Endothelial cell of umbilical vein (primary cell): ENCODE measurements at regions not wholly inside any gene's neighbourhood (a gene's known extent, or its start where the extent isn't known, plus 50 kb on each side); places are given as distances from the start of the nearest gene placed in this dataset.

Source experiments
- BruUV-seq: library from RNA; stranded (reverse); fragments of 400-500 nt; replicated peaks from 2 replicates; lab custom pipeline; 2021; lab: Mats Ljungman, UMichigan
- CTCF ChIA-PET: fragments of 300-600, 350-600 bp; sonication (Branson Sonifier 250); formaldehyde crosslinking; loops from one replicate; lab custom pipeline; 2021; ENCODE audit warnings: antibody characterized with exemption, inconsistent platforms; lab: Charles Lee
- POLR2A ChIA-PET: fragments of 300-600, 350-600 bp; sonication (Branson Sonifier 250); formaldehyde crosslinking; loops from one replicate; lab custom pipeline; 2021; ENCODE audit warnings: antibody characterized with exemption, inconsistent platforms; lab: Charles Lee
- DNase-seq: peaks from one replicate; pipeline ENCODE4 v3.0.0-alpha.2; 2011; ENCODE audit warnings: low read depth, low spot score
- FAIRE-seq: peaks from 2 replicates; lab custom pipeline; 2011; peaks lifted over from hg19 to GRCh38; lab: Jason Lieb, UNC
- H2AFZ ChIP-seq: 2 replicates; pipeline ENCODE4 v1.6.0; 2012; ENCODE audit warnings: low read depth, low read length, control low read depth, inconsistent platforms
- H3K27ac ChIP-seq: 2 replicates; pipeline ENCODE4 v1.5.1; 2011; ENCODE audit warnings: low read depth, mild to moderate bottlenecking, control low read depth, low read length, moderate library complexity; ENCODE audit not compliant: insufficient read depth
- H3K27me3 ChIP-seq, 2 experiments: 2 replicates each; pipeline versions ENCODE4 v1.6.0 to v1.6.1; 2011; ENCODE audit warnings: low read length in 2 of 2, mixed read lengths in 1 of 2; ENCODE audit not compliant: control insufficient read depth in 2 of 2, insufficient read depth in 2 of 2
- H3K36me3 ChIP-seq, 2 experiments: 2 replicates in 1 of 2; 3 replicates in 1 of 2; pipeline ENCODE4 v1.5.1; 2011; ENCODE audit warnings: low read length in 2 of 2, mild to moderate bottlenecking in 1 of 2, moderate library complexity in 1 of 2; ENCODE audit not compliant: control insufficient read depth in 2 of 2, insufficient read depth in 2 of 2; ENCODE audit errors: extremely low read depth in 1 of 2
- H3K4me1 ChIP-seq: 3 replicates; pipeline ENCODE4 v1.5.1; 2011; ENCODE audit warnings: mild to moderate bottlenecking, low read length; ENCODE audit not compliant: control insufficient read depth, insufficient read depth; ENCODE audit errors: extremely low read depth
- H3K4me2 ChIP-seq: 2 replicates; pipeline ENCODE4 v1.6.1; 2011; ENCODE audit warnings: low read length, control low read depth, mixed read lengths; ENCODE audit not compliant: insufficient read depth
- H3K4me3 ChIP-seq, 3 experiments: fragments of 200-600 bp in 1 of 3; sonication (generic), shearing (Covaris generic) in 1 of 3; replicated peaks in 1 of 3; 2 replicates each; pipeline ENCODE4 v1.5.1; 2011 to 2016; ENCODE audit warnings: control low read depth in 3 of 3, low read length in 3 of 3, mild to moderate bottlenecking in 2 of 3, inconsistent platforms in 1 of 3, low read depth in 1 of 3, moderate library complexity in 1 of 3; ENCODE audit not compliant: insufficient read depth in 1 of 3
- H3K79me2 ChIP-seq: 2 replicates; pipeline ENCODE4 v1.6.0; 2012; ENCODE audit warnings: low read length, inconsistent platforms; ENCODE audit not compliant: control insufficient read depth, insufficient read depth
- H3K9ac ChIP-seq: replicated peaks from 2 replicates; pipeline ENCODE3; 2011; ENCODE audit warnings: low read length, control low read depth; ENCODE audit not compliant: insufficient read depth; ENCODE audit errors: extremely low read depth
- H3K9me1 ChIP-seq: replicated peaks from 3 replicates; pipeline ENCODE4 v1.6.0; 2011; ENCODE audit warnings: mild to moderate bottlenecking, low read length; ENCODE audit not compliant: control insufficient read depth, insufficient read depth; ENCODE audit errors: extremely low read depth
- H3K9me3 ChIP-seq: replicated peaks from 2 replicates; pipeline ENCODE4 v1.5.1; 2012; ENCODE audit warnings: low read length, inconsistent platforms; ENCODE audit not compliant: control insufficient read depth, insufficient read depth
- H4K20me1 ChIP-seq: replicated peaks from 2 replicates; pipeline ENCODE3; 2011; ENCODE audit warnings: mild to moderate bottlenecking, low read length; ENCODE audit not compliant: control insufficient read depth, insufficient read depth; ENCODE audit errors: extremely low read depth
- EZH2 ChIP-seq: IDR thresholded peaks from 2 replicates; pipeline ENCODE4 v1.6.1; 2012; ENCODE audit warnings: borderline replicate concordance, low read depth, mild to moderate bottlenecking, moderate library complexity, low read length, inconsistent platforms; ENCODE audit not compliant: severe bottlenecking
- FOS ChIP-seq: IDR thresholded peaks from 2 replicates; pipeline ENCODE4 v1.6.1; 2011; ENCODE audit warnings: mild to moderate bottlenecking, low read length, moderate library complexity, borderline replicate concordance; ENCODE audit not compliant: insufficient read depth
- GATA2 ChIP-seq: IDR thresholded peaks from 2 replicates; pipeline ENCODE4 v1.7.0; 2011; ENCODE audit warnings: low read depth, mild to moderate bottlenecking, moderate library complexity, mixed read lengths, low read length; ENCODE audit not compliant: insufficient read length, insufficient read depth
- JUN ChIP-seq: IDR thresholded peaks from 2 replicates; pipeline ENCODE4 v1.6.1; 2011; ENCODE audit warnings: borderline replicate concordance, low read depth; ENCODE audit not compliant: insufficient read length, insufficient read depth
- MYC ChIP-seq: IDR thresholded peaks from one replicate; pipeline ENCODE4 v1.6.1; 2011; ENCODE audit warnings: mild to moderate bottlenecking, low read depth, low read length
- POLR2A ChIP-seq: IDR thresholded peaks from 2 replicates; pipeline ENCODE4 v1.6.1; 2012; ENCODE audit warnings: low read depth, mild to moderate bottlenecking, control low read depth, low read length
- POLR2AphosphoS5 ChIP-seq: IDR thresholded peaks from 2 replicates; pipeline ENCODE4 v1.6.1; 2012; ENCODE audit warnings: low read depth, mild to moderate bottlenecking, control low read depth, low read length, moderate library complexity; ENCODE audit not compliant: insufficient read depth
- dilution Hi-C: fragments of 300-500 bp; cut with MboI; formaldehyde crosslinking; loops from one replicate; pipeline ENCODE4 v1.15.0; 2019; ENCODE audit warnings: low sequenced_read_pairs; ENCODE audit not compliant: extremely low pct_ligation_motif_present
- intact Hi-C: fragments of 100-400 bp; cut with micrococcal nuclease; formaldehyde crosslinking; loops from one replicate; pipeline ENCODE4 v1.10.0; 2022
- TF ChIP-seq, protein P1 (sequence below), 2 donors: IDR thresholded peaks; 1 replicate in 1 of 2; 2 replicates in 1 of 2; pipeline ENCODE4 v1.5.1; 2011; ENCODE audit warnings: low read length in 2 of 2, mild to moderate bottlenecking in 2 of 2, moderate library complexity in 2 of 2, control low read depth in 1 of 2, inconsistent platforms in 1 of 2, low read depth in 1 of 2; ENCODE audit not compliant: insufficient read depth in 1 of 2; ENCODE audit errors: extremely low read depth in 1 of 2
- TF ChIP-seq, protein P2 (sequence below): IDR thresholded peaks from 2 replicates; pipeline ENCODE4 v1.6.1; 2011; ENCODE audit not compliant: insufficient read depth, insufficient read length

DNA sequence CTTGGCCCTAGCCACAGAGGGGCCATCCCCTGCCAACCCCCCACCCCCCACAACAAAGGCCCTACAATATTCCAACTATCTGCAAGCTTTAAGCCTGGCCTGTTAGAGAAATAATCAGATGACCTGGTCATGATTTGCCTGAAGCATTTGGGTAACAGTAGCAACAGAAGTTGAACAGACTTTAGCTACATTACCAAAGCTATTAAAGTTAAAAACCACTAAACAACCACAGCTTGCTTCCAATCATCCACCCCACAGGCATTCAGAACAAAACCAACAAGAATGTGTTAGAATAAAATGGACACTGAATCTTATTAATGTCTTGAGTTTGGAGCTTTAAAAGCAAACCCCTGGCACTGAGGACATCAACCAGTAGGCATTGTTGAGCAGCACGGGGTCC, 250.9 kb downstream of the LRFN2 start:
- no peaks in the 10 kb centered on the region for H3K36me3 ChIP-seq
- ChIA-PET CTCF (no interaction called here), POLR2A (no interaction called here)
- intact Hi-C loops = no loop called here
- no peaks in the 10 kb centered on the region for H3K9me3 ChIP-seq
- dilution Hi-C loops = no loop called here
- H2AFZ ChIP-seq = no peak overlapping the region
- no peak overlapping the region for H3K4me2 ChIP-seq
- H3K79me2 ChIP-seq = no peaks in the 10 kb centered on the region
- no peaks in the 10 kb centered on the region for H3K4me1 ChIP-seq
- H3K27me3 ChIP-seq = no peaks in the 10 kb centered on the region
- H3K4me3 ChIP-seq = no peak overlapping the region
- H3K27ac ChIP-seq = no peak overlapping the region
- no TSS peak for BruUV-seq
- no peaks in the 10 kb centered on the region for H3K9me1 ChIP-seq
- no peak overlapping the region for H3K9ac ChIP-seq
- FAIRE-seq = no peak
- no peaks in the 10 kb centered on the region for H4K20me1 ChIP-seq
- TF ChIP-seq POLR2A (no peak), EZH2 (no peak), POLR2AphosphoS5 (no peak), MYC (no peak), JUN (no peak), GATA2 (no peak), FOS (no peak)
- TF ChIP-seq, protein P1, sequence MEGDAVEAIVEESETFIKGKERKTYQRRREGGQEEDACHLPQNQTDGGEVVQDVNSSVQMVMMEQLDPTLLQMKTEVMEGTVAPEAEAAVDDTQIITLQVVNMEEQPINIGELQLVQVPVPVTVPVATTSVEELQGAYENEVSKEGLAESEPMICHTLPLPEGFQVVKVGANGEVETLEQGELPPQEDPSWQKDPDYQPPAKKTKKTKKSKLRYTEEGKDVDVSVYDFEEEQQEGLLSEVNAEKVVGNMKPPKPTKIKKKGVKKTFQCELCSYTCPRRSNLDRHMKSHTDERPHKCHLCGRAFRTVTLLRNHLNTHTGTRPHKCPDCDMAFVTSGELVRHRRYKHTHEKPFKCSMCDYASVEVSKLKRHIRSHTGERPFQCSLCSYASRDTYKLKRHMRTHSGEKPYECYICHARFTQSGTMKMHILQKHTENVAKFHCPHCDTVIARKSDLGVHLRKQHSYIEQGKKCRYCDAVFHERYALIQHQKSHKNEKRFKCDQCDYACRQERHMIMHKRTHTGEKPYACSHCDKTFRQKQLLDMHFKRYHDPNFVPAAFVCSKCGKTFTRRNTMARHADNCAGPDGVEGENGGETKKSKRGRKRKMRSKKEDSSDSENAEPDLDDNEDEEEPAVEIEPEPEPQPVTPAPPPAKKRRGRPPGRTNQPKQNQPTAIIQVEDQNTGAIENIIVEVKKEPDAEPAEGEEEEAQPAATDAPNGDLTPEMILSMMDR (IDR thresholded peaks at IDR 0.05; ENCODE audit: extremely low read depth in 1 of 2, insufficient read depth in 1 of 2, low read depth in 1 of 2, low read length in 2 of 2) = no peak
- TF ChIP-seq, protein P2, sequence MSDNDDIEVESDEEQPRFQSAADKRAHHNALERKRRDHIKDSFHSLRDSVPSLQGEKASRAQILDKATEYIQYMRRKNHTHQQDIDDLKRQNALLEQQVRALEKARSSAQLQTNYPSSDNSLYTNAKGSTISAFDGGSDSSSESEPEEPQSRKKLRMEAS = no peak
- no peak for DNase-seq
